Breast epithelium (tissue), 4 donors: ENCODE measurements at regions not wholly inside any gene's neighbourhood (a gene's known extent, or its start where the extent isn't known, plus 50 kb on each side); places are given as distances from the start of the nearest gene placed in this dataset.

Experiments used
- DNase-seq, 2 donors: peaks; one replicate each; pipeline ENCODE4 v3.0.0-alpha.2; 2019; ENCODE audit warnings: low spot score in 2 of 2
- H3K27ac ChIP-seq, 2 donors: fragments of 200-600 bp; sonication (generic) in 1 of 2; one replicate each; pipeline ENCODE4 v1.5.1; 2016 to 2019; ENCODE audit warnings: mild to moderate bottlenecking in 1 of 2
- H3K27me3 ChIP-seq, 2 donors: fragments of 200-600 bp; sonication (generic) in 1 of 2; one replicate each; pipeline versions ENCODE4 v1.5.1 to v1.6.0; 2017 to 2019; ENCODE audit warnings: control low read depth in 1 of 2, mild to moderate bottlenecking in 1 of 2
- H3K36me3 ChIP-seq: fragments of 200-600 bp; one replicate; pipeline ENCODE4 v1.5.1; 2019
- H3K4me1 ChIP-seq, 2 donors: fragments of 200-600 bp; sonication (generic); one replicate each; pipeline ENCODE4 v1.5.1; 2016 to 2019; ENCODE audit warnings: control low read depth in 1 of 2
- H3K4me3 ChIP-seq, 3 donors: fragments of 200-600 bp; sonication (generic); 1 replicate in 2 of 3; 2 replicates in 1 of 3; pipeline ENCODE4 v1.5.1; 2016 to 2019; ENCODE audit warnings: mild to moderate bottlenecking in 3 of 3, moderate library complexity in 2 of 3
- H3K9me3 ChIP-seq, 2 donors: fragments of 200-600 bp; sonication (generic) in 1 of 2; one replicate each; pipeline ENCODE4 v1.5.1; 2016 to 2019; ENCODE audit warnings: control low read depth in 1 of 2
- CTCF ChIP-seq, 3 donors: fragments of 450-650 bp; IDR thresholded peaks; one replicate each; pipeline ENCODE4 v1.5.1; 2016 to 2017; ENCODE audit warnings: antibody characterized with exemption in 3 of 3, mild to moderate bottlenecking in 3 of 3, moderate library complexity in 3 of 3
- POLR2A ChIP-seq: fragments of 450-650 bp; IDR thresholded peaks from one replicate; pipeline ENCODE4 v1.6.1; 2016; ENCODE audit warnings: antibody characterized with exemption, mild to moderate bottlenecking, moderate library complexity
- POLR2AphosphoS5 ChIP-seq, 3 donors: sonication (generic); formaldehyde crosslinking; IDR thresholded peaks; one replicate each; pipeline ENCODE4 v1.6.1; 2017; ENCODE audit warnings: antibody characterized with exemption in 3 of 3
- intact Hi-C: fragments of 100-400 bp; cut with DNase I; formaldehyde crosslinking; loops from one replicate; pipeline ENCODE4 v1.15.1; 2023; ENCODE audit warnings: low total_unique reads

- intact Hi-C loops: no loop called here
- no peaks in the 10 kb centered on the region for H3K4me1 ChIP-seq
- no peak overlapping the region for H3K4me3 ChIP-seq
- no peaks in the 10 kb centered on the region for H3K27me3 ChIP-seq
- TF ChIP-seq CTCF (IDR thresholded peaks at IDR 0.05) (no peak), POLR2AphosphoS5 (IDR thresholded peaks at IDR 0.05) (no peak), POLR2A (no peak)
- no peaks in the 10 kb centered on the region for H3K36me3 ChIP-seq
- DNase-seq: no peak
- H3K9me3 ChIP-seq: no peaks in the 10 kb centered on the region
- no peak overlapping the region for H3K27ac ChIP-seq
Observed at GRCh38 chr1:59066236-59066635, 230.7 kb upstream of the FGGY start.

GRCh38 chr1:59070610-59071009, 226.3 kb upstream of the FGGY start:
- H3K27ac ChIP-seq: no peak overlapping the region
- H3K4me3 ChIP-seq: no peak overlapping the region
- no peak for DNase-seq
- no peaks in the 10 kb centered on the region for H3K27me3 ChIP-seq
- no peaks in the 10 kb centered on the region for H3K36me3 ChIP-seq
- no peaks in the 10 kb centered on the region for H3K4me1 ChIP-seq
- H3K9me3 ChIP-seq: no peaks in the 10 kb centered on the region
- TF ChIP-seq POLR2A: no peak
- TF ChIP-seq POLR2AphosphoS5 (IDR thresholded peaks at IDR 0.05): no peak
- TF ChIP-seq CTCF (IDR thresholded peaks at IDR 0.05): no peak
- intact Hi-C loops: no loop called here

- no peak overlapping the region for H3K27ac ChIP-seq
- H3K27me3 ChIP-seq: no peaks in the 10 kb centered on the region
- H3K4me1 ChIP-seq: no peaks in the 10 kb centered on the region
- no peak overlapping the region for H3K4me3 ChIP-seq
- no peaks in the 10 kb centered on the region for H3K36me3 ChIP-seq
- peak in 1 of 2 donors; percentile 26 for DNase-seq
- no peaks in the 10 kb centered on the region for H3K9me3 ChIP-seq
- no peak for TF ChIP-seq POLR2A
- TF ChIP-seq CTCF (IDR thresholded peaks at IDR 0.05): no peak
- TF ChIP-seq POLR2AphosphoS5 (IDR thresholded peaks at IDR 0.05): no peak
- intact Hi-C loops: no loop called here
Observed at GRCh38 chr1:59071289-59071688, 225.6 kb upstream of the FGGY start.

- Histone ChIP-seq H3K9me3 (no peaks in the 10 kb centered on the region), H3K4me3 (no peak overlapping the region), H3K27me3 (no peaks in the 10 kb centered on the region), H3K27ac (no peak overlapping the region), H3K36me3 (no peaks in the 10 kb centered on the region), H3K4me1 (no peaks in the 10 kb centered on the region)
- TF ChIP-seq CTCF (IDR thresholded peaks at IDR 0.05) (no peak), POLR2AphosphoS5 (IDR thresholded peaks at IDR 0.05) (no peak), POLR2A (no peak)
- no peak for DNase-seq
- intact Hi-C loops: no loop called here
Observed at GRCh38 chr1:59071876-59072582, 224.9 kb upstream of the FGGY start.

GRCh38 chr1:59072583-59072947, 224.3 kb upstream of the FGGY start:
- Histone ChIP-seq H3K36me3 (no peaks in the 10 kb centered on the region), H3K27ac (no peak overlapping the region), H3K27me3 (no peaks in the 10 kb centered on the region), H3K4me3 (no peak overlapping the region), H3K4me1 (no peaks in the 10 kb centered on the region), H3K9me3 (no peaks in the 10 kb centered on the region)
- intact Hi-C loops: no loop called here
- DNase-seq: no peak
- no peak for TF ChIP-seq CTCF (IDR thresholded peaks at IDR 0.05)
